Stimulated activated CD4-positive, alpha-beta T cell treated with anti-CD3 and anti-CD28 coated beads, Interleukin-15, amount 100 ng/mL, for 24 hours (primary cell): ENCODE measurements at regions not wholly inside any gene's neighbourhood (a gene's known extent, or its start where the extent isn't known, plus 50 kb on each side); places are given as distances from the start of the nearest gene placed in this dataset.

Experiments used
- DNase-seq: peaks from one replicate; pipeline ENCODE4 v3.0.0-alpha.2; 2020

GRCh38 chr18:56115071-56116015, 523.0 kb downstream of the TXNL1 start:
- DNase-seq, result no peak

- DNase-seq, result no peak
These were observed 525.0 kb upstream of the TCF4 start for GRCh38 chr18:56112984-56113383.

DNA sequence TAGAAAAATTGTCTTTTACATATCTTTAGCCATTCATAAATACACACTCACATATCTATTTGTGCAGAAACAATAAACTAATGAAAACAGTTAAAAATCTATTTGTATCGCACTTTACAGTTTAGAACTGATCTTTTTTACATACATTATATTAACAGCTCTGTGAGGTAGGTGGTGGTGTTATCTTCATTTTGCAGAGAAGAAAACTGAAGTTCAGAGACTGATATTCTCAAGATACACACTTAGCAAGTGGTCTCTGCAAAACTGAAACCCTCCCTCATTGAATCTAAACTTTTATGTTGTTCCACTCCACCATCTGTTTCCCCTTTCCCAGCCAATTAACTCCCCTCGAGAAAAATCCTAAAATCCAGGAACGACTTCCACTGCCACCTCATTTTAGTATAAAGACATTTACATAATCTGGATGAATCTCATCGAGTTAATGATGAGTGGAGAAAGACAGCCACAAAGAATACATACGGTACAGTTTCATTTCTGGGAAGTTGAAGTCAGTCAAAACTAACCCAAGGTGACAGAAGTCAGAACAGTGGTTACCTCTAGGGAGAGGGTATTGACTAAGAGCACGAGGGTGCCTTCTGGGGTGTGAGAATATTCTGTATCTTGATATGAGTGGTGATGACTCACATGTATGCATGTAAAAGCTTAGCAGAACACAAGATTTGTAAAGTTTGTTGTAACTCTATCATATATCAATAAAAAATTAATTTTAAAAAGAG, 524.2 kb upstream of the TCF4 start:
- peak; percentile 2 for DNase-seq

- no peak for DNase-seq
These were observed 521.8 kb upstream of the TCF4 start for GRCh38 chr18:56109757-56110156.

DNA sequence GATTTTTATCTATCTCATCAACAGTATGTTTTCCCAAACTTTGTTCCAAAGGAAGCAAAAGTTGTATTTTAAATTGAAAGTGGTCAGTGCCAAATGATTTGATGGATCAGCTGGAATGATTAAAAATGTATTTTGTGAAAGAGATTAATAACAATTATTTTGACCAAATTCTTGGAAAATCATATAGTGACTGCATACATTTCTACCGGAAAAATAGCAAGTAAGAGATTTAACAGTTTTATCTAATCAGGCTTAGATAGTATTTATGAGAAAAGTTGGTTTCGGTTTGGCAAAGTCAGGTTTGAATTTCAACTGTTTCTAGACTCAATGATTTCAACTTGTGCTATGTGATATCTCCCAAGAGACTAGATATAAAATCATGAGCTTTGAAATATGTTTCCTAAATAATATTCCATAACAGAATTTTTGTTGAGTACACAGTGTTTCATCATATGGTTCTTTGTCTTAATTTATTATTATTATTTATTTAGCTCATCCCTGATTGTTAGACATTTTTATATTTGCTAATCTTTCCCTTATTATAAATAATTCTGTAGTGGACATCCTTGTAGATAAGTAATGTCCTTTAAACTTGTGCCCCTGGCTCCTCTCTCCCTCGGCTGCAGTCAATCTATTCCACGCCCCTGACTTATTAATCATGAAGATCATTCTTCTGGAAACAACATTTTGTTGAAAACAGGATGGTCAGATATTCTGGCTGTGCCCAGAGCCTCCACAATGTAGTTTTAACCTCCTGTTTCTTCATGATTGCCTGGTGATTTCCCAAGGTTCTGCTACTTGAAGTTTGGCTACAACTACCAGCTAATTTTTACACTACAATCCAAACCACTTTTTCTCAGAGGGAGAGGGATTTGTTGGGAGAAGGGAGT, 520.7 kb upstream of the TCF4 start:
- DNase-seq, result no peak

DNA sequence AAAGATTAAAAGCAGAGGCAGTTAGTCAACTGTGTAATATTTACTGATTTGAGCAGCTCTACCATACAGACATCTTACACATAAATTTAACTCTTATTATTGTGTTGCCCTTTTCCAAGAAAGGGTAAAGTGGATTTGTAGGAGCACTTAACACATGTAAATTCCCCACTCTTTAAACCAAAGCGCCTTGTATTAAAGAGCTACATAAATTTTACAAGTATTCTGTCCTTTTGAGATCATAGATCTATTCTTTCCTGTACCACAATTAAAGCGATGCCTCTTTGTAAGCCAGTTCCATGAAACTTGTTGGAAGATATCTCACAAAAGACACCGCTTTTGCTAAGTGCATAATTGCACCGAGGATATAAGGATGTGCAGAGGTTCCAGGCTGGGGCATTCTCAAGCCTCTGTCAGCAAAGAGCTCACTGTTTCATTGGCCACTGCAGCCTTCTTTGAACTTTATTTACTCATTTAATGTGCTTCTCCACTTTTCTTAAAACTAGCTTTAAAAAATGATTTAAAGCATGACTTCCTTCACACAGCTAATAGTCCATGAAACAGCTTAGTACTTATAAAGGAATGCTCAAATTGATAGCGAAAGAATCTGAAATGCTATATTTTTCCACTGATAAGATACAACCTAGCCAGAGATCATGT, 520.0 kb upstream of the TCF4 start:
- no peak for DNase-seq

DNA sequence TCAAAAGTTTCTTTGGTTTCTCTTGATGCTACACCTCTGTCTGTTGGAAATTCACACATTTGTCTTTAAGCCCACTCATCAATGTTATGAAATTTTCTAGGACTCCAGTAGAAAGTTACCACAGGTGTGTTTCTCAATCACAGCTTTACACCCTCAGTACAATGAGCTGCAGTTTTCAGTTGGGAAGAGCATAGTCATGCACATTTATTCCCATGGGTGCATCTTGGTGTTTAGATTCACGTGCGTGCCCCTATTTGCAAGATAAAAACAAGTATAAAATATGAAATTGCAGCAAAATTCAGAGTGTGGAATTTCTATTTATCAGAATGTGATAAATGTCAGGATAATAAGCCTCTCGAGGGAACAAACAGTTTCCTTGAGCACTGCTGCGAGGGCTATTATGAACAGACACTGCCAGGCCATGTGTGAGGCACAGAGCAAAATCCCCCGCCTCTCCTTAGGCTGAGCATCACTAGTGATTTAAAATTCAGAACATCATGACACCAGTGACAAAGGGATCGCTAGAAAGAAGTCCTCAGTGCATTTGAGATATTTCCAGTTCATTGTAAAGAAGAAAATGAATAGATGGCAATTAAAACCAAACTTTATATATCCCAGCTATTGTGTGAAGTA, 512.2 kb upstream of the TCF4 start:
- no peak for DNase-seq

GRCh38 chr18:56097621-56098020, 509.6 kb upstream of the TCF4 start:
- no peak for DNase-seq

- DNase-seq, result no peak
These were observed 508.9 kb upstream of the TCF4 start for GRCh38 chr18:56096861-56097260.

GRCh38 chr18:56089612-56090258, 501.7 kb upstream of the TCF4 start:
- no peak for DNase-seq

- DNase-seq, result no peak
These were observed 498.8 kb upstream of the TCF4 start for GRCh38 chr18:56086786-56087185.

GRCh38 chr18:56086176-56086575, 498.2 kb upstream of the TCF4 start:
- no peak for DNase-seq

DNA sequence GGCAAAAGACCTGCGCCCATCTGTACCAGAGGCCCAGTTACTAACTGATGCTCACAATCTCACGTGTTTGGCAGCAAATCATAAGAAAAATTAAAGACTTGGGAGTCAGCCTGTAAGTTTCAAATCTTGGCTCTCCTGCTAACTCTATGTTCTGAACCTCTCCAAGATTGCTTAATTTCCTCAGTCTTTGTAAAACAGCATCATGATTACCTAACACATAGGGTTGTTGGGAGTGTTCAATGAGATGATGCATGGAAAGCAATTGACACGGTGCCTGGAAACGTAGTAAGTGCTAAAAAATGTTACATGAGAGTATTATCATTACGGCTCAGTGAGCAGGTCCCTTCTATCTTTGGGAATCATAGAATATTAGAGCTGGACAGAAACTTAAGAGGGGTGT, 497.6 kb upstream of the TCF4 start:
- no peak for DNase-seq

- DNase-seq, result no peak
These were observed 495.7 kb upstream of the TCF4 start for GRCh38 chr18:56083523-56084287.

DNA sequence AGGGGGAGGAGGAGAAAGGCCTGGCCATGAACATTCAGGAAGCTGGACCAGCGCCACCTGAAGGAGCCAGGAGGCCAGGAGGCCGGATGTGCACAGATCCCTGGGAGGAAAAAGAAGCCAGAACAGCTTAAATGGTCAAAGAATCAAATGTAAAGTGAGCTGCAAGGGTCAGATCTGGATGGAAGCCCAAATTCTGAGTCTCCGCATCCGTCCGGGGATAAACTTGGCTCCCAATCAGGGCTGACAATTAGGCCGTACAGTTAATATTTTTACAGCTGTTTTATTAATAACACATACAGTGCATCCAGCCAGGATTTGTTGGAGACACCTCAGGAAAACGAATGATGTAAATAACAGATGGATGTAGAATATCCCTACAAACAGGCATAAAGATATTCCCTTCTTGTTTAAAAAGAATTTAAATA, 495.1 kb upstream of the TCF4 start:
- no peak for DNase-seq

- no peak for DNase-seq
These were observed 488.7 kb upstream of the TCF4 start for GRCh38 chr18:56076723-56077122.

DNA sequence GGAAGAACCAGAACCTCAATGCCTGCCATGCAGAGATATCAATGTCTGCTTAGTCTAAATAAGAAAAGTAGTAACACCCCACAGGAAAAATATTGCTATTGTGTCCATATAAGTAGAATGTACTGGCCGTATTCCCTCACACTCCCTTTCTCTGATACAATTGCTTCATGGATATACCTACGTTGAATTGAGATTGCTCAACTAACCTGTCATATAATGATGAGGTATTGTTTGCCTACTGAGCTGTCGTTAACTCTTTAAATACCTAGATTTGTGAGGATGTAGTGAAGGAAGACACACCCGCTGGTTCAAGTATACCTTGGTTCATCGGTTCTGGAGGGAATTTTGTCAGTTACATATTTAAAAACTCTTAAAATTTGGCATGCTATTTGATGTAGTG, 480.7 kb upstream of the TCF4 start:
- no peak for DNase-seq

GRCh38 chr18:56067969-56068671, 480.1 kb upstream of the TCF4 start:
- DNase-seq, result no peak

DNA sequence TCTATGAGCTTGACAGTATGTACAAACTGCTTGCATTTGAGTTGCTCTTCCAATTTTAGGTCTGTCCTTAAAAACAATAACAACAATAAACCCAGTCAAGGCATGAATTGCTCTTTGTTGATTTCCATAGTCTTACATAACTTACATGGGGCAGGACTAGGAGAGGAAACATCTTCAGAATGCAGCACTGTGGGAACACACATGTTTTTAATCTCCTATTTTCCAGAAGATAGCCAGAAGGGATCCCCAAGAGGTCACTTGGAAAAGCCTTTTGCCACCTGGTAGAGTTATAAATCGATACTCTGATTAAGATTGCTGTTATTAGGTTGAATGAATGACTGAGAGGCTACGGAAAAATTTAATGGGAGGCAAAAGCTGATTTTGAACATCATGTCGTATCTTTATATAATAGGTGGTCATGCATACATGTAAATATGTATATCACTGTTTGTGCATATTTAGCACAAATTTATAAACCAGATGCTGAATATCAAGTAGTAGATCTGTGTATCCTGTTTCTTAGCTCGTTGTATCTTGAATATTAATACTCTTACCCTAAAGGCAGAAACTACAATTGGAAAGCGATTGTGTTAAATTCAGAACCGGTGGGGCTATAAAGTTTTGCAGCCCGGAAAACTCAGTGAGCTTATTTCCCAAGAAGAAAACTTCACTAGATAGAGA, 479.4 kb upstream of the TCF4 start:
- no peak for DNase-seq
